ENCODE measurements at regions not wholly inside any gene's neighbourhood (a gene's known extent, or its start where the extent isn't known, plus 50 kb on each side); places are given as distances from the start of the nearest gene placed in this dataset.
"Not testable (repeated sequence)": the region's sequence is repeated elsewhere in the genome, so short reads cannot be mapped to it uniquely, and the experiment has no call there.

DNA sequence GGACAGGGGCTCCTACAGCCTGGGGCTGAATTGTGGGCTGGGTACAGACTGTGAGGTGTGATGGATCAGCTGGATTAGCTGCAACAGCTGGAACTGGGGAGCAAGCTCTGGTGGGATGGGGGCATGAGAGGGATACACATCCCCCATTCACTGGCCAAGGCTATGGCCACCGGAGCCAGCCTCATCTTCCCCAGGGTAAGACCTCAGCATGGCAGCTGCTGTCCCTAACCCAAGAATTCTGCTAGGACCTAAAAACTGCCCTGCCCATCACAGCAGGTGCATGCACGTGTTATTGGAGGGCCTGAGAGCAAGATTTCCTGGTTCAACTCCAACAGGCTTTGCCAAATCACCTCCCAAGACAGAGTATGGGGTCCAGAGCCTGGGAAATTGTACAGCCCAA is 258.6 kb upstream of the AGTR2 start:
- H3K27me3 ChIP-seq (ENCODE audit: control insufficient read depth, insufficient read depth, low read length), result peaks cover 16% of the 10 kb centered on the region; the same call in 1 of the 2 replicates
- H3K9ac ChIP-seq (ENCODE audit: low read length), result no peak overlapping the region
- no peak overlapping the region for H3K27ac ChIP-seq (ENCODE audit: low read depth, low read length)
- H3K9me3 ChIP-seq (ENCODE audit: control insufficient read depth, insufficient read depth, low read depth, low read length), result peaks cover 18% of the 10 kb centered on the region
- no peak overlapping the region for H3K4me3 ChIP-seq (ENCODE audit: low read depth, low read length)
- no peaks in the 10 kb centered on the region for H3K36me3 ChIP-seq (ENCODE audit: control insufficient read depth, insufficient read depth, low read length)
- no peaks in the 10 kb centered on the region; the same call in 1 of the 2 replicates for H3K4me1 ChIP-seq (ENCODE audit: control insufficient read depth, insufficient read depth, low read length)

DNA sequence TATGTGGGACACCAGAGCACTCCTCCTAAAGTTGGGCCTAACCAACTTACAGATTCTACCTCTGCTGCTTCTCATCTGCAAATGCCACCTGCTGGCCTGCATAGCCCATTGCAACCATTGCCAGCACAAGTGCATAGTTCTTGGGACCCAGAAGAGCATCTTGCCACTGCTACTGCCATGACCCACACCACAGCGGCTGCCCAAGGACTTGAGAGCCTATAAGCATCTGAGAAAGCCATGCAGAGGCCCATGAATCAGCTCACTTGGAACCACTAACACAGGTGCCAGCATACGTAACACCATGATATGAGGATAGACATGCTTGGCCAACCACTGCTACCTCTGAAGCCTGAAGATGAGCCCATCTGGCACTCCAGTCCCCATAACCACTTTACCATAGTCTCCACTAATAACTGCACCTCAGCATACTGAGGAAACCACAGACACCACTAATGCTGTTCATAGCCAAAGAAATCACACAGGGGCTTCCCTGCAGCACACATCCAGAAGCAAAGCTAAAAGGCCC is 258.1 kb upstream of the AGTR2 start:
- Histone ChIP-seq H3K27me3 (ENCODE audit: control insufficient read depth, insufficient read depth, low read length) (peaks cover 15% of the 10 kb centered on the region; the same call in 1 of the 2 replicates), H3K9ac (ENCODE audit: low read length) (no peak overlapping the region), H3K4me1 (ENCODE audit: control insufficient read depth, insufficient read depth, low read length) (no peaks in the 10 kb centered on the region; the same call in 1 of the 2 replicates), H3K27ac (ENCODE audit: low read depth, low read length) (no peak overlapping the region), H3K4me3 (ENCODE audit: low read depth, low read length) (no peak overlapping the region), H3K36me3 (ENCODE audit: control insufficient read depth, insufficient read depth, low read length) (no peaks in the 10 kb centered on the region), H3K9me3 (ENCODE audit: control insufficient read depth, insufficient read depth, low read depth, low read length) (peaks cover 18% of the 10 kb centered on the region)

DNA sequence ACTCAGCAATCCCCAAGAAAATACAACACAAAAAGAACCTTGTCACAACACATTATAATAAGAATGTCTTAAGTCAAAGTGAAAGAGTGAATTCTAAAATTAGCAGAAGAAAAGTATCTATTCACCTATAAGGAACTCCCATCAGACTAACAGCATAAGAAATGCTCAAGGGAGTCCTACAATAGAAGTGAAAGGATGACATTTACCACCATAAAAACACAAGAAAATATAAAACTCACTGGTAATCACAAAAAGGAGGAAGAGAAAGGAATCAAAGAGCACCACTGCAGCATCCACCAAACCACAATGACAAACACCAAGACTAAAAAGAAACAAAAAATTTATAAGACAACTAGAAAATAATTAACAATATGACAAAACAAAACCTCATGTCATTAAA is 257.0 kb upstream of the AGTR2 start:
- Histone ChIP-seq H3K9me3 (ENCODE audit: control insufficient read depth, insufficient read depth, low read depth, low read length) (peaks cover 23% of the 10 kb centered on the region), H3K27me3 (ENCODE audit: control insufficient read depth, insufficient read depth, low read length) (peaks cover 9% of the 10 kb centered on the region; the same call in 1 of the 2 replicates), H3K4me1 (ENCODE audit: control insufficient read depth, insufficient read depth, low read length) (no peaks in the 10 kb centered on the region; the same call in 1 of the 2 replicates), H3K36me3 (ENCODE audit: control insufficient read depth, insufficient read depth, low read length) (no peaks in the 10 kb centered on the region), H3K9ac (ENCODE audit: low read length) (no peak overlapping the region), H3K4me3 (ENCODE audit: low read depth, low read length) (no peak overlapping the region), H3K27ac (ENCODE audit: low read depth, low read length) (no peak overlapping the region)

GRCh38 chrX:115915625-115916024 is 254.9 kb upstream of the AGTR2 start:
- not testable (repeated sequence) for H3K27ac ChIP-seq (ENCODE audit: low read depth, low read length); H3K4me3 ChIP-seq (ENCODE audit: low read depth, low read length); H3K4me1 ChIP-seq (ENCODE audit: control insufficient read depth, insufficient read depth, low read length); H3K9ac ChIP-seq (ENCODE audit: low read length); H3K27me3 ChIP-seq (ENCODE audit: control insufficient read depth, insufficient read depth, low read length); H3K36me3 ChIP-seq (ENCODE audit: control insufficient read depth, insufficient read depth, low read length)
- peaks cover 25% of the 10 kb centered on the region for H3K9me3 ChIP-seq (ENCODE audit: control insufficient read depth, insufficient read depth, low read depth, low read length)

- Histone ChIP-seq H3K9ac (ENCODE audit: low read length) (no peak overlapping the region), H3K27ac (ENCODE audit: low read depth, low read length) (no peak overlapping the region), H3K27me3 (ENCODE audit: control insufficient read depth, insufficient read depth, low read length) (no peaks in the 10 kb centered on the region; the same call in 1 of the 2 replicates), H3K36me3 (ENCODE audit: control insufficient read depth, insufficient read depth, low read length) (peaks cover 31% of the 10 kb centered on the region), H3K9me3 (ENCODE audit: control insufficient read depth, insufficient read depth, low read depth, low read length) (peaks cover 69% of the 10 kb centered on the region), H3K4me3 (ENCODE audit: low read depth, low read length) (no peak overlapping the region), H3K4me1 (ENCODE audit: control insufficient read depth, insufficient read depth, low read length) (no peaks in the 10 kb centered on the region)
Observed at GRCh38 chrX:115929480-115929879, 241.1 kb upstream of the AGTR2 start.

GRCh38 chrX:115936008-115936407 is 234.5 kb upstream of the AGTR2 start:
- H3K9me3 ChIP-seq (ENCODE audit: control insufficient read depth, insufficient read depth, low read depth, low read length), result peaks cover 60% of the 10 kb centered on the region
- H3K4me3 ChIP-seq (ENCODE audit: low read depth, low read length), result no peak overlapping the region
- no peaks in the 10 kb centered on the region; the same call in 1 of the 2 replicates for H3K4me1 ChIP-seq (ENCODE audit: control insufficient read depth, insufficient read depth, low read length)
- no peak overlapping the region for H3K27ac ChIP-seq (ENCODE audit: low read depth, low read length)
- peaks cover 58% of the 10 kb centered on the region for H3K36me3 ChIP-seq (ENCODE audit: control insufficient read depth, insufficient read depth, low read length)
- no peak overlapping the region for H3K9ac ChIP-seq (ENCODE audit: low read length)
- H3K27me3 ChIP-seq (ENCODE audit: control insufficient read depth, insufficient read depth, low read length), result peaks cover 3% of the 10 kb centered on the region; the same call in 1 of the 2 replicates

DNA sequence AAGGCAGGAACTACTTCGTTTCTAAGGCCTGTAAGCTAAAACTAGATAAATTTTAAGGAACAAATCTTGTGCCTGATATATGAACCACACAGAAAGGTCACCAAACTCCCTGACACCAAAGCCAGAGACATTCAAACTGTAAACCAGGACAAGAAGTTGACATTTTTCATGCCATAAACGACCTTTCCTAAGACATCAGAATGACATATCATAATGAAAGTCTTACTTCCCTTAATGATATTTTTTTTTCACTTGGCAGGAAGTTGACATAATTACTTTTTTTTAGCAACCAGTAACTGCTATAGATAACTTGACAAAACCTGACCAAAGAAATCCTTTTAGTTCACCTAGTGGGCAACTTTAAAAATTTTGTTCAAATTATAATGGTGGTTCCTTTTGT is 231.5 kb upstream of the AGTR2 start:
- no peak overlapping the region for H3K4me3 ChIP-seq (ENCODE audit: low read depth, low read length)
- H3K36me3 ChIP-seq (ENCODE audit: control insufficient read depth, insufficient read depth, low read length), result peaks cover 66% of the 10 kb centered on the region
- no peak overlapping the region for H3K9ac ChIP-seq (ENCODE audit: low read length)
- H3K4me1 ChIP-seq (ENCODE audit: control insufficient read depth, insufficient read depth, low read length), result no peaks in the 10 kb centered on the region; the same call in 1 of the 2 replicates
- no peak overlapping the region for H3K27ac ChIP-seq (ENCODE audit: low read depth, low read length)
- peaks cover 49% of the 10 kb centered on the region for H3K9me3 ChIP-seq (ENCODE audit: control insufficient read depth, insufficient read depth, low read depth, low read length)
- H3K27me3 ChIP-seq (ENCODE audit: control insufficient read depth, insufficient read depth, low read length), result peaks cover 7% of the 10 kb centered on the region; the same call in 1 of the 2 replicates

DNA sequence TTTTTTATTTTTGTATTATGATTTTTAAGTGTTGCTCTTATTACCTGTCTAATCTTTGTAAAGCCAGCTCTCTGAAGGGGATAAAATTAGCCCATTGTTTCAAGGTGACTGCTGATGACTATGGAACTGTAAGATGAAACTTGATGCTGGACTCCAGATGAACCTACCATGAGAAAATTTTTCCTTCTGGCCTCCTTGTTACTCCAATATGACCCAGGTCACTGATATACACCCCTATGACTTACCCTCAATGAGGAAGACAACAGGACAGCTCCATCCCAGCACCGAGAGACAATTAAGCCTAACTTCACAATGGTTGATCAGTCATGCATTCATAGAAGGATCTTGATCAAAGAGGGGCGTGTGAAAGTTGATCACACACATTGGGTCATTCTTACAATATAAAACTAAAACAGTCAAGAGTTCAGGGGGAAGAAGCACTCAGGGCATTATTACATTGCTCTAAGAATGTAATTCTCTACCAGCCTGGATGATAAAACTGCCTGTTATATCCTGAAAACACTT is 230.8 kb upstream of the AGTR2 start:
- Histone ChIP-seq H3K4me3 (ENCODE audit: low read depth, low read length) (no peak overlapping the region), H3K27me3 (ENCODE audit: control insufficient read depth, insufficient read depth, low read length) (peaks cover 7% of the 10 kb centered on the region; the same call in 1 of the 2 replicates), H3K9me3 (ENCODE audit: control insufficient read depth, insufficient read depth, low read depth, low read length) (peaks cover 44% of the 10 kb centered on the region), H3K9ac (ENCODE audit: low read length) (no peak overlapping the region), H3K27ac (ENCODE audit: low read depth, low read length) (no peak overlapping the region), H3K4me1 (ENCODE audit: control insufficient read depth, insufficient read depth, low read length) (no peaks in the 10 kb centered on the region; the same call in 1 of the 2 replicates), H3K36me3 (ENCODE audit: control insufficient read depth, insufficient read depth, low read length) (peaks cover 61% of the 10 kb centered on the region)

- no peak overlapping the region for H3K27ac ChIP-seq (ENCODE audit: low read depth, low read length)
- no peaks in the 10 kb centered on the region; the same call in 1 of the 2 replicates for H3K4me1 ChIP-seq (ENCODE audit: control insufficient read depth, insufficient read depth, low read length)
- peaks cover 54% of the 10 kb centered on the region for H3K36me3 ChIP-seq (ENCODE audit: control insufficient read depth, insufficient read depth, low read length)
- H3K9me3 ChIP-seq (ENCODE audit: control insufficient read depth, insufficient read depth, low read depth, low read length), result peaks cover 37% of the 10 kb centered on the region
- peaks cover 7% of the 10 kb centered on the region; the same call in 1 of the 2 replicates for H3K27me3 ChIP-seq (ENCODE audit: control insufficient read depth, insufficient read depth, low read length)
- no peak overlapping the region for H3K4me3 ChIP-seq (ENCODE audit: low read depth, low read length)
- H3K9ac ChIP-seq (ENCODE audit: low read length), result no peak overlapping the region
Observed at GRCh38 chrX:115940348-115940747, 230.2 kb upstream of the AGTR2 start.

- H3K27me3 ChIP-seq (ENCODE audit: control insufficient read depth, insufficient read depth, low read length), result peaks cover 7% of the 10 kb centered on the region; the same call in 1 of the 2 replicates
- no peaks in the 10 kb centered on the region; the same call in 1 of the 2 replicates for H3K4me1 ChIP-seq (ENCODE audit: control insufficient read depth, insufficient read depth, low read length)
- H3K27ac ChIP-seq (ENCODE audit: low read depth, low read length), result no peak overlapping the region
- peaks cover 32% of the 10 kb centered on the region for H3K9me3 ChIP-seq (ENCODE audit: control insufficient read depth, insufficient read depth, low read depth, low read length)
- H3K36me3 ChIP-seq (ENCODE audit: control insufficient read depth, insufficient read depth, low read length), result peaks cover 53% of the 10 kb centered on the region
- no peak overlapping the region for H3K9ac ChIP-seq (ENCODE audit: low read length)
- no peak overlapping the region for H3K4me3 ChIP-seq (ENCODE audit: low read depth, low read length)
Observed at GRCh38 chrX:115940888-115941332, 229.6 kb upstream of the AGTR2 start.

GRCh38 chrX:115941388-115941787 is 229.2 kb upstream of the AGTR2 start:
- Histone ChIP-seq H3K27ac (ENCODE audit: low read depth, low read length) (no peak overlapping the region), H3K27me3 (ENCODE audit: control insufficient read depth, insufficient read depth, low read length) (peaks cover 7% of the 10 kb centered on the region; the same call in 1 of the 2 replicates), H3K4me1 (ENCODE audit: control insufficient read depth, insufficient read depth, low read length) (no peaks in the 10 kb centered on the region; the same call in 1 of the 2 replicates), H3K9ac (ENCODE audit: low read length) (no peak overlapping the region), H3K36me3 (ENCODE audit: control insufficient read depth, insufficient read depth, low read length) (peaks cover 53% of the 10 kb centered on the region), H3K4me3 (ENCODE audit: low read depth, low read length) (no peak overlapping the region), H3K9me3 (ENCODE audit: control insufficient read depth, insufficient read depth, low read depth, low read length) (peaks cover 27% of the 10 kb centered on the region)
